ENCODE measurements at regions not wholly inside any gene's neighbourhood (a gene's known extent, or its start where the extent isn't known, plus 50 kb on each side); places are given as distances from the start of the nearest gene placed in this dataset.

DNA sequence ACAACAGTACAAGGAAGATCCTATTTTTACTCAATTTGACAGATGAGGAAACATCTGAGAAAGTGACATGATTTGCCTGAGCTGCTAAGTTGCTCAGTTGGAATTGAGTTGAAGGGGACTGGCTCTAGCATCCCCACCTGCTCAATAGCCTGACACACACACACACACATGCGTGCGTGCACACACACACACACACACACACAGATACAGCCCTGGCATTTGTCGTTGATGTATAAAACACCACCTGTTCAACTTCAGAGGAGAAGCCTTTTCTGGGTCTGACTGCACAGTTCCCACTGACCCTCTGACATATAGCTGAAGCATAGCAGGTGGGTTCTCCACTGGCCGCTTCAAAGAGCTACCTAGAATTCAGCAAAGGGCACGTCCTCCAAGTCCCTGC is 1045.9 kb downstream of the VRK1 start (continued):
- TF ChIP-seq ZNF510 (tag by site-specific recombination; IDR thresholded peaks at IDR 0.05; ENCODE audit: insufficient replicate concordance) (no peak), ZNF2 (tag by site-specific recombination; IDR thresholded peaks at IDR 0.05) (no peak), ZNF529 (tag by site-specific recombination; IDR thresholded peaks at IDR 0.05; ENCODE audit: insufficient replicate concordance) (no peak), GLI2 (tag by site-specific recombination; IDR thresholded peaks at IDR 0.05; ENCODE audit: borderline replicate concordance, low read depth) (no peak)

DNA sequence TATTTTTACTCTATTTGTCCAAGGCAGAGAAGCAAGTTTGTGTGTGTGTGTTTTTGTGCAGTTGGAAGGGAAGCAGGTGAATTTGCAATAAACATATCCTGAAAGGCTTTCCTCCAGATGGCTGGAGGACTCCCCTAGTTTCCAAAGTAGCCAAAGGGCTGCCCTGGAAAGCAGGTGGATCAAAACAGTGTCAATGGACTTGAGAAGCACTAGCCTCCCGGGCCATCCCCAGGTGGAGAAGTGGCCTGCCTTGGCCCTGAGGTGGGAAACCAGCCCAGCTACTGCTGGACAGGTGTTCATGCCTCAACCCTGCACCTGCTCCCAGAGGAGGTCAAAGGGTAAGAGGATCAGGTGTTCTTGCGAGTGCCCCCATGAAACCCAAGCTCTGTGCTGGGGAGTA is 1046.9 kb downstream of the VRK1 start:
- CTCF ChIA-PET: no interaction called here
- POLR2A ChIA-PET: no interaction called here
- Histone ChIP-seq H3K4me1 (ENCODE audit: control insufficient read depth, insufficient read depth, low read length) (no peaks in the 10 kb centered on the region), H3K36me3 (ENCODE audit: control insufficient read depth in 2 of 2, insufficient read depth in 1 of 2, low read length in 2 of 2) (no peaks in the 10 kb centered on the region), H3K4me3 (ENCODE audit: low read depth, low read length) (no peak overlapping the region), H3K9me3 (ENCODE audit: control insufficient read depth, insufficient read depth, low read depth, low read length) (no peaks in the 10 kb centered on the region), H3K27ac (ENCODE audit: extremely low read depth, low read depth, low read length) (no peak overlapping the region)
- no peak for TF ChIP-seq ZNF629 (tag by site-specific recombination; IDR thresholded peaks at IDR 0.05)
- TF ChIP-seq SALL2 (tag by site-specific recombination; IDR thresholded peaks at IDR 0.05; ENCODE audit: borderline replicate concordance): no peak
- no peak for TF ChIP-seq ZNF600 (tag by site-specific recombination; IDR thresholded peaks at IDR 0.05)
- TF ChIP-seq ZNF146 (tag by site-specific recombination; IDR thresholded peaks at IDR 0.05): no peak
- TF ChIP-seq GLI2 (tag by site-specific recombination; IDR thresholded peaks at IDR 0.05; ENCODE audit: borderline replicate concordance, low read depth): no peak
- TF ChIP-seq ZNF10 (tag by site-specific recombination; IDR thresholded peaks at IDR 0.05): no peak
- TF ChIP-seq ZFP37 (tag by site-specific recombination; IDR thresholded peaks at IDR 0.05): no peak
- TF ChIP-seq, protein P1, sequence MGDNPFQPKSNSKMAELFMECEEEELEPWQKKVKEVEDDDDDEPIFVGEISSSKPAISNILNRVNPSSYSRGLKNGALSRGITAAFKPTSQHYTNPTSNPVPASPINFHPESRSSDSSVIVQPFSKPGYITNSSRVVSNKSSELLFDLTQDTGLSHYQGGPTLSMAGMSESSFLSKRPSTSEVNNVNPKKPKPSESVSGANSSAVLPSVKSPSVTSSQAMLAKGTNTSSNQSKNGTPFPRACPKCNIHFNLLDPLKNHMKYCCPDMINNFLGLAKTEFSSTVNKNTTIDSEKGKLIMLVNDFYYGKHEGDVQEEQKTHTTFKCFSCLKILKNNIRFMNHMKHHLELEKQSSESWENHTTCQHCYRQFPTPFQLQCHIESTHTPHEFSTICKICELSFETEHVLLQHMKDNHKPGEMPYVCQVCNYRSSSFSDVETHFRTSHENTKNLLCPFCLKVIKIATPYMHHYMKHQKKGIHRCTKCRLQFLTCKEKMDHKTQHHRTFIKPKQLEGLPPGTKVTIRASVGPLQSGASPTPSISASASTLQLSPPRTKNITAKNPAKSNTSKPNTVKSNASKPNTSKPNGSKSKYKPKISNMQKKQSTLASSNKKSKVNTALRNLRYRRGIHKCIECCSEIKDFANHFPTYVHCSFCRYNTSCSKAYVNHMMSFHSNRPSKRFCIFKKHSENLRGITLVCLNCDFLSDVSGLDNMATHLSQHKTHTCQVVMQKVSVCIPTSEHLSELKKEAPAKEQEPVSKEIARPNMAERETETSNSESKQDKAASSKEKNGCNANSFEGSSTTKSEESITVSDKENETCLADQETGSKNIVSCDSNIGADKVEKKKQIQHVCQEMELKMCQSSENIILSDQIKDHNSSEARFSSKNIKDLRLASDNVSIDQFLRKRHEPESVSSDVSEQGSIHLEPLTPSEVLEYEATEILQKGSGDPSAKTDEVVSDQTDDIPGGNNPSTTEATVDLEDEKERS (tag by site-specific recombination; IDR thresholded peaks at IDR 0.05): no peak
- TF ChIP-seq ZNF521 (tag by site-specific recombination; IDR thresholded peaks at IDR 0.05): no peak
- TF ChIP-seq ZNF529 (tag by site-specific recombination; IDR thresholded peaks at IDR 0.05; ENCODE audit: insufficient replicate concordance): no peak
- no peak for TF ChIP-seq KLF16 (tag by site-specific recombination; IDR thresholded peaks at IDR 0.05)
- TF ChIP-seq, protein P2, sequence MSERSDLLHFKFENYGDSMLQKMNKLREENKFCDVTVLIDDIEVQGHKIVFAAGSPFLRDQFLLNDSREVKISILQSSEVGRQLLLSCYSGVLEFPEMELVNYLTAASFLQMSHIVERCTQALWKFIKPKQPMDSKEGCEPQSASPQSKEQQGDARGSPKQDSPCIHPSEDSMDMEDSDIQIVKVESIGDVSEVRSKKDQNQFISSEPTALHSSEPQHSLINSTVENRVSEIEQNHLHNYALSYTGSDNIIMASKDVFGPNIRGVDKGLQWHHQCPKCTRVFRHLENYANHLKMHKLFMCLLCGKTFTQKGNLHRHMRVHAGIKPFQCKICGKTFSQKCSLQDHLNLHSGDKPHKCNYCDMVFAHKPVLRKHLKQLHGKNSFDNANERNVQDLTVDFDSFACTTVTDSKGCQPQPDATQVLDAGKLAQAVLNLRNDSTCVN (tag by site-specific recombination; optimal IDR thresholded peaks at IDR 0.05): no peak
- TF ChIP-seq ZBTB21 (tag by site-specific recombination; IDR thresholded peaks at IDR 0.05): no peak
- TF ChIP-seq ZNF670 (tag by site-specific recombination; IDR thresholded peaks at IDR 0.05; ENCODE audit: low read depth): no peak
- TF ChIP-seq TCF7L2 (IDR thresholded peaks at IDR 0.05; ENCODE audit: borderline replicate concordance, low read depth, low read length): no peak
- no peak for TF ChIP-seq SCRT2 (tag by site-specific recombination; IDR thresholded peaks at IDR 0.05)
- TF ChIP-seq ZSCAN30 (tag by site-specific recombination; IDR thresholded peaks at IDR 0.05): no peak
- TF ChIP-seq HOXA7 (CRISPR knock-in tag; IDR thresholded peaks at IDR 0.05; ENCODE audit: borderline replicate concordance): no peak
- TF ChIP-seq, protein P3, sequence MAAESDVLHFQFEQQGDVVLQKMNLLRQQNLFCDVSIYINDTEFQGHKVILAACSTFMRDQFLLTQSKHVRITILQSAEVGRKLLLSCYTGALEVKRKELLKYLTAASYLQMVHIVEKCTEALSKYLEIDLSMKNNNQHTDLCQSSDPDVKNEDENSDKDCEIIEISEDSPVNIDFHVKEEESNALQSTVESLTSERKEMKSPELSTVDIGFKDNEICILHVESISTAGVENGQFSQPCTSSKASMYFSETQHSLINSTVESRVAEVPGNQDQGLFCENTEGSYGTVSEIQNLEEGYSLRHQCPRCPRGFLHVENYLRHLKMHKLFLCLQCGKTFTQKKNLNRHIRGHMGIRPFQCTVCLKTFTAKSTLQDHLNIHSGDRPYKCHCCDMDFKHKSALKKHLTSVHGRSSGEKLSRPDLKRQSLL (tag by site-specific recombination; IDR thresholded peaks at IDR 0.05): no peak
